ENCODE measurements at regions not wholly inside any gene's neighbourhood (a gene's known extent, or its start where the extent isn't known, plus 50 kb on each side); places are given as distances from the start of the nearest gene placed in this dataset.

DNA sequence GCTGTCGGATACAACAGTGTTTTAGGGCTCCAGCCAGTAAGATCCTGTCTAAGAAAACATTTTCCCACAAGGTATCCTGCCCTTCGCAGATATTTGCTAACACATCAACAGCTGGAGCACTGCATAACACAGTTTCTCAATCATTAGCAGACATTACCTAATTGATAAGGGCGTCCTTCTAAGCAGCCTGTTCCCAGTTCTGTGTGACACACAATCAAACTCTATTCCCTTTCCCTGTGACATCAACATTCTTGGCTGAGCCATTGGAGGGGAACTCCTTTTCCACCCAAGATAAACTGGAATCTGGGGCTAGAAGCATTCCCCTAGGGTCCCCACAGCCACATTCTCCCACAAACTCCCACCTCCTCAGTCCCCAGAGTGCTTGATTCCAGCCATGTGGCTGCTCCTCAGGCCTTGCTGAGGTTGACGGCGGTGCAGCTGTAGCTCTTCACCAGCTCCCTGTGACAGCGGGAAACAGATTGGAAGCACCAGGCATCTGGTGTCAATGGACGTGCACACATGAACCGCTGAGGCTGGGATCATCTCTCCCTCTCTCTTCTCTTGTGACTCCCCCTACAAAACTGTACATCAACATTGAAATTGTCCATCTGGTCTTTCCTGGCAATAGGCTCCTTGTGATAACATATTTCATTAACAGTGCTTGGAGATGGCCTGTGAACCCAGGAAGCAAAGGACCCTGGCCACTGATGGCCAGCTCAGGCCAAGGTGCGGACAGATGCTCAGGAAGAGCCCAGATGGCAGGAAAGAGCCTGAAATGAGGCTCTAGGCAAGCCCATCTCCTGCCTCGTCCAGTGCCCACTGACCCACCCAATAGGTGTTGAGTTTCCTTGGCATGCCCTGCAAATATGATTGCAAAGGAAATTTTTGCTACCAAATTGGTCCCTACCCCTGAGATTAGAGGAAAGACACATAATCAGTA is 131.1 kb upstream of the TBX20 start:
- Histone ChIP-seq H3K4me3 (ENCODE audit: severe bottlenecking) (no peak overlapping the region), H3K4me1 (ENCODE audit: insufficient read depth, poor library complexity, severe bottlenecking) (peaks cover 8% of the 10 kb centered on the region), H3K36me3 (ENCODE audit: low read depth) (no peaks in the 10 kb centered on the region), H3K9me3 (ENCODE audit: severe bottlenecking) (no peaks in the 10 kb centered on the region), H3K27ac (ENCODE audit: poor library complexity, severe bottlenecking) (no peak overlapping the region), H3K27me3 (ENCODE audit: insufficient read depth, poor library complexity, severe bottlenecking) (no peaks in the 10 kb centered on the region)
- TF ChIP-seq CTCF (IDR thresholded peaks at IDR 0.05; ENCODE audit: poor library complexity, severe bottlenecking): no peak
- no peak for ATAC-seq (ENCODE audit: low read depth)
- no peak for DNase-seq (ENCODE audit: low spot score)

DNA sequence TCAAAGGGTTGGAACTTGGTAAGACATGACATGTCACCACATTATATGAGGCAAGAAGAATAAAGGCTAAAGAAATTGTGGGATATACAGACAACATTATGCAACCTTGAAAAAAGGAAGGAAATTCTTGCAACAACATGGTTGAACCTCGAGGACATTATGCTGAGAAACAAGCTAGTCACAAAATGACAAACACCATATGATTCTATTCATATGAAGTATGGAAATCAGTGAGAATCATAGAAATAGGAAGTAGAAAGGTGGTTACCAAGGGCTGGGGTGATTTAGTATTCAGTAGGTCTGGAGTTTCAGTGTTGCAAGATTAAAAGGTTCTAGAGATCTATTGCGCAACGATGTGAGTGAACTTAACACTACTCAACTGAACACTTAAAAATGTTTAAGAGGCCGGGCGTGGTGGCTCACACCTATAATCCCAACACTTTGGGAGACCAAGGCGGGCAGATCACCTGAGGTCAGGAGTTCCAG is 126.9 kb upstream of the TBX20 start:
- Histone ChIP-seq H3K4me1 (ENCODE audit: insufficient read depth, poor library complexity, severe bottlenecking) (no peaks in the 10 kb centered on the region), H3K27ac (ENCODE audit: poor library complexity, severe bottlenecking) (no peak overlapping the region), H3K9me3 (ENCODE audit: severe bottlenecking) (no peaks in the 10 kb centered on the region), H3K4me3 (ENCODE audit: severe bottlenecking) (no peak overlapping the region), H3K27me3 (ENCODE audit: insufficient read depth, poor library complexity, severe bottlenecking) (no peaks in the 10 kb centered on the region), H3K36me3 (ENCODE audit: low read depth) (no peaks in the 10 kb centered on the region)
- DNase-seq (ENCODE audit: low spot score) (no peak), ATAC-seq (ENCODE audit: low read depth) (no peak)
- no peak for TF ChIP-seq CTCF (IDR thresholded peaks at IDR 0.05; ENCODE audit: poor library complexity, severe bottlenecking)

- no peaks in the 10 kb centered on the region for H3K4me1 ChIP-seq (ENCODE audit: insufficient read depth, poor library complexity, severe bottlenecking)
- H3K4me3 ChIP-seq (ENCODE audit: severe bottlenecking): no peak overlapping the region
- H3K36me3 ChIP-seq (ENCODE audit: low read depth): no peaks in the 10 kb centered on the region
- DNase-seq (ENCODE audit: low spot score) (no peak), ATAC-seq (ENCODE audit: low read depth) (no peak)
- no peaks in the 10 kb centered on the region for H3K27me3 ChIP-seq (ENCODE audit: insufficient read depth, poor library complexity, severe bottlenecking)
- H3K9me3 ChIP-seq (ENCODE audit: severe bottlenecking): no peaks in the 10 kb centered on the region
- no peak overlapping the region for H3K27ac ChIP-seq (ENCODE audit: poor library complexity, severe bottlenecking)
- TF ChIP-seq CTCF (IDR thresholded peaks at IDR 0.05; ENCODE audit: poor library complexity, severe bottlenecking): no peak
Measured at GRCh38 chr7:35379481-35379880, 125.6 kb upstream of the TBX20 start.

- Histone ChIP-seq H3K27ac (ENCODE audit: poor library complexity, severe bottlenecking) (no peak overlapping the region), H3K4me1 (ENCODE audit: insufficient read depth, poor library complexity, severe bottlenecking) (no peaks in the 10 kb centered on the region), H3K4me3 (ENCODE audit: severe bottlenecking) (no peak overlapping the region), H3K9me3 (ENCODE audit: severe bottlenecking) (no peaks in the 10 kb centered on the region), H3K36me3 (ENCODE audit: low read depth) (no peaks in the 10 kb centered on the region), H3K27me3 (ENCODE audit: insufficient read depth, poor library complexity, severe bottlenecking) (no peaks in the 10 kb centered on the region)
- ATAC-seq (ENCODE audit: low read depth): no peak
- no peak for TF ChIP-seq CTCF (IDR thresholded peaks at IDR 0.05; ENCODE audit: poor library complexity, severe bottlenecking)
- DNase-seq (ENCODE audit: low spot score): no peak
Measured at GRCh38 chr7:35375516-35375915, 121.6 kb upstream of the TBX20 start.

GRCh38 chr7:35374858-35375257 is 121.0 kb upstream of the TBX20 start:
- Histone ChIP-seq H3K4me1 (ENCODE audit: insufficient read depth, poor library complexity, severe bottlenecking) (no peaks in the 10 kb centered on the region), H3K36me3 (ENCODE audit: low read depth) (no peaks in the 10 kb centered on the region), H3K27ac (ENCODE audit: poor library complexity, severe bottlenecking) (no peak overlapping the region), H3K27me3 (ENCODE audit: insufficient read depth, poor library complexity, severe bottlenecking) (no peaks in the 10 kb centered on the region), H3K4me3 (ENCODE audit: severe bottlenecking) (no peak overlapping the region), H3K9me3 (ENCODE audit: severe bottlenecking) (no peaks in the 10 kb centered on the region)
- TF ChIP-seq CTCF (IDR thresholded peaks at IDR 0.05; ENCODE audit: poor library complexity, severe bottlenecking): no peak
- ATAC-seq (ENCODE audit: low read depth): no peak
- no peak for DNase-seq (ENCODE audit: low spot score)
